D721Med (cell line): ENCODE measurements at regions not wholly inside any gene's neighbourhood (a gene's known extent, or its start where the extent isn't known, plus 50 kb on each side); places are given as distances from the start of the nearest gene placed in this dataset.

Source experiments
- DNase-seq: peaks from one replicate; pipeline ENCODE4 v3.0.0; 2011; ENCODE audit warnings: low spot score; ENCODE audit not compliant: insufficient read length
- FAIRE-seq: peaks from 2 replicates; lab custom pipeline; 2011; peaks lifted over from hg19 to GRCh38; lab: Jason Lieb, UNC
- CTCF ChIP-seq: IDR thresholded peaks from 2 replicates; pipeline ENCODE4 v1.5.1; 2012; ENCODE audit warnings: mild to moderate bottlenecking, control low read depth; ENCODE audit not compliant: insufficient read depth; ENCODE audit errors: missing control alignments

- no peak for TF ChIP-seq CTCF
- no peak for DNase-seq
- FAIRE-seq: no peak
Observed at GRCh38 chr4:26126994-26127393, 193.8 kb upstream of the RBPJ start.

GRCh38 chr4:26127851-26128337 is 192.9 kb upstream of the RBPJ start:
- DNase-seq (no peak), FAIRE-seq (no peak)
- TF ChIP-seq CTCF: no peak

GRCh38 chr4:26130173-26130572 is 190.6 kb upstream of the RBPJ start:
- no peak for FAIRE-seq
- no peak for DNase-seq
- no peak for TF ChIP-seq CTCF

GRCh38 chr4:26130841-26131432 is 189.9 kb upstream of the RBPJ start:
- no peak for DNase-seq
- no peak for FAIRE-seq
- no peak for TF ChIP-seq CTCF

GRCh38 chr4:26131711-26132110 is 189.1 kb upstream of the RBPJ start:
- DNase-seq: no peak
- TF ChIP-seq CTCF: no peak
- no peak for FAIRE-seq

- no peak for TF ChIP-seq CTCF
- DNase-seq (no peak), FAIRE-seq (no peak)
Observed at GRCh38 chr4:26132858-26133257, 188.0 kb upstream of the RBPJ start.

- DNase-seq (no peak), FAIRE-seq (no peak)
- no peak for TF ChIP-seq CTCF
Observed at GRCh38 chr4:26133840-26134239, 187.0 kb upstream of the RBPJ start.
